ENCODE measurements at regions not wholly inside any gene's neighbourhood (a gene's known extent, or its start where the extent isn't known, plus 50 kb on each side); places are given as distances from the start of the nearest gene placed in this dataset.

- Histone ChIP-seq H3K23me2 (ENCODE audit: insufficient read length, low read depth, low read length, poor library complexity, severe bottlenecking) (no peaks in the 10 kb centered on the region), H4K8ac (replicated peaks; ENCODE audit: insufficient read length, low read depth, low read length) (no peak overlapping the region), H4K91ac (ENCODE audit: insufficient read length, low read depth, low read length) (no peak overlapping the region), H2AK5ac (ENCODE audit: insufficient read length, low read length) (no peak overlapping the region), H2AFZ (ENCODE audit: low read length) (no peak overlapping the region), H3K56ac (ENCODE audit: insufficient read length, low read depth, low read length) (no peak overlapping the region), H3K79me2 (ENCODE audit: insufficient read depth, low read length) (no peaks in the 10 kb centered on the region), H2BK120ac (ENCODE audit: low read depth, low read length, poor library complexity, severe bottlenecking) (no peak overlapping the region), H3K4me2 (ENCODE audit: insufficient read depth, insufficient read length, low read length) (no peak overlapping the region), H4K20me1 (ENCODE audit: control insufficient read depth, insufficient read depth, insufficient read length) (no peaks in the 10 kb centered on the region), H3K18ac (ENCODE audit: insufficient read length, low read depth, low read length) (no peak overlapping the region), H2BK20ac (ENCODE audit: low read depth, low read length, poor library complexity, severe bottlenecking) (no peak overlapping the region), H3T11ph (ENCODE audit: low read length) (no peak overlapping the region), H3K4ac (ENCODE audit: low read depth, low read length) (no peak overlapping the region), H4K5ac (ENCODE audit: insufficient read length, low read depth, low read length) (no peak overlapping the region), H3K79me1 (ENCODE audit: insufficient read depth, low read depth, low read length, poor library complexity, severe bottlenecking) (no peaks in the 10 kb centered on the region), H3K9me3 (ENCODE audit: control insufficient read depth, low read depth, low read length) (no peaks in the 10 kb centered on the region), H3K27me3 (ENCODE audit: insufficient read depth, low read length) (no peaks in the 10 kb centered on the region), H3K14ac (ENCODE audit: insufficient read depth, low read length) (no peak overlapping the region), H2BK15ac (ENCODE audit: low read depth, low read length) (no peak overlapping the region), H3K27ac (ENCODE audit: insufficient read length, low read depth, low read length) (no peak overlapping the region), H2BK12ac (ENCODE audit: insufficient read length, low read depth, low read length) (no peak overlapping the region), H3K23ac (ENCODE audit: insufficient read length, low read depth, low read length) (no peak overlapping the region), H2BK5ac (ENCODE audit: insufficient read length, low read length) (no peak overlapping the region), H3K9ac (ENCODE audit: extremely low read depth, insufficient read length, low read length) (no peak overlapping the region), H3K4me1 (ENCODE audit: insufficient read depth, low read length) (no peaks in the 10 kb centered on the region)
- DNase-seq: no peak
- H3K9me3 Mint-ChIP-seq: 0 out of 5 replicates have a peak, but pooled peaks cover 0 to 2% of the 10 kb centered on the region in 2 experiments
- H3K27me3 Mint-ChIP-seq (ENCODE audit: low read depth): no peaks in the 10 kb centered on the region
- TF ChIP-seq, protein P1, sequence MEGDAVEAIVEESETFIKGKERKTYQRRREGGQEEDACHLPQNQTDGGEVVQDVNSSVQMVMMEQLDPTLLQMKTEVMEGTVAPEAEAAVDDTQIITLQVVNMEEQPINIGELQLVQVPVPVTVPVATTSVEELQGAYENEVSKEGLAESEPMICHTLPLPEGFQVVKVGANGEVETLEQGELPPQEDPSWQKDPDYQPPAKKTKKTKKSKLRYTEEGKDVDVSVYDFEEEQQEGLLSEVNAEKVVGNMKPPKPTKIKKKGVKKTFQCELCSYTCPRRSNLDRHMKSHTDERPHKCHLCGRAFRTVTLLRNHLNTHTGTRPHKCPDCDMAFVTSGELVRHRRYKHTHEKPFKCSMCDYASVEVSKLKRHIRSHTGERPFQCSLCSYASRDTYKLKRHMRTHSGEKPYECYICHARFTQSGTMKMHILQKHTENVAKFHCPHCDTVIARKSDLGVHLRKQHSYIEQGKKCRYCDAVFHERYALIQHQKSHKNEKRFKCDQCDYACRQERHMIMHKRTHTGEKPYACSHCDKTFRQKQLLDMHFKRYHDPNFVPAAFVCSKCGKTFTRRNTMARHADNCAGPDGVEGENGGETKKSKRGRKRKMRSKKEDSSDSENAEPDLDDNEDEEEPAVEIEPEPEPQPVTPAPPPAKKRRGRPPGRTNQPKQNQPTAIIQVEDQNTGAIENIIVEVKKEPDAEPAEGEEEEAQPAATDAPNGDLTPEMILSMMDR (conservative IDR thresholded peaks at IDR 0.05): no peak
- peaks cover 5 to 6% of the 10 kb centered on the region in 2 experiments for H3K4me1 Mint-ChIP-seq
- WGBS (ENCODE audit: extremely low coverage, insufficient read length, low lambda C conversion rate): no CpG with 5 or more reads among the region's 4 CpGs
- no peaks in the 10 kb centered on the region for H3K36me3 Mint-ChIP-seq (ENCODE audit: insufficient read depth in 1 of 3, low read depth in 3 of 3)
- H3K4me3 Mint-ChIP-seq: no peak overlapping the region
- no peak overlapping the region for H3K27ac Mint-ChIP-seq
These were observed 364.6 kb downstream of the TLE4 start for GRCh38 chr9:79936336-79936735.

Measured in H9 (cell line).